Smooth muscle cell (in vitro differentiated cells): ENCODE measurements at regions not wholly inside any gene's neighbourhood (a gene's known extent, or its start where the extent isn't known, plus 50 kb on each side); places are given as distances from the start of the nearest gene placed in this dataset.

ENCODE experiments used
- DNase-seq: peaks from one replicate; lab custom pipeline; 2025; ENCODE audit not compliant: unreplicated experiment; lab: John Stamatoyannopoulos, UW
- H2AFZ ChIP-seq: fragments of 200-600 bp; sonication (generic); 2 replicates; pipeline ENCODE4 v1.6.0; 2016; ENCODE audit warnings: antibody characterized with exemption, low read depth, mild to moderate bottlenecking
- H3F3A ChIP-seq: fragments of 200-600 bp; sonication (generic); 2 replicates; pipeline ENCODE4 v1.6.0; 2017; ENCODE audit warnings: antibody characterized with exemption, low read depth
- H3K27ac ChIP-seq: fragments of 200-600 bp; sonication (generic); 2 replicates; pipeline ENCODE4 v1.5.1; 2016; ENCODE audit warnings: low read depth, mild to moderate bottlenecking
- H3K27me3 ChIP-seq: fragments of 200-600 bp; sonication (generic); 2 replicates; pipeline ENCODE4 v1.6.1; 2016; ENCODE audit warnings: low read depth, mild to moderate bottlenecking
- H3K36me3 ChIP-seq: fragments of 200-600 bp; sonication (generic); 2 replicates; pipeline ENCODE4 v1.5.1; 2016; ENCODE audit warnings: low read depth
- H3K4me1 ChIP-seq: fragments of 200-600 bp; sonication (generic); 2 replicates; pipeline ENCODE4 v1.5.1; 2016; ENCODE audit warnings: low read depth
- H3K4me2 ChIP-seq: fragments of 200-600 bp; sonication (generic); 2 replicates; pipeline ENCODE4 v1.6.0; 2016; ENCODE audit warnings: mild to moderate bottlenecking
- H3K4me3 ChIP-seq: fragments of 200-600 bp; sonication (generic); 2 replicates; pipeline ENCODE4 v1.5.1; 2016; ENCODE audit warnings: mild to moderate bottlenecking
- H3K79me2 ChIP-seq: fragments of 200-600 bp; sonication (generic); 2 replicates; pipeline ENCODE4 v1.6.0; 2016; ENCODE audit warnings: low read depth, mild to moderate bottlenecking
- H3K9ac ChIP-seq: fragments of 200-600 bp; sonication (generic); 2 replicates; pipeline ENCODE4 v1.6.0; 2016; ENCODE audit warnings: low read depth
- H3K9me3 ChIP-seq: fragments of 200-600 bp; sonication (generic); replicated peaks from 2 replicates; pipeline ENCODE4 v1.5.1; 2016; ENCODE audit warnings: low read depth
- H4K20me1 ChIP-seq: fragments of 200-600 bp; sonication (generic); 2 replicates; pipeline ENCODE4 v1.6.0; 2016; ENCODE audit warnings: low read depth
- WGBS: methylation state at CpG from one replicate; pipeline ENCODE4 v1.1.7; 2016; ENCODE audit warnings: low lambda C conversion rate; 5-methylcytosine and 5-hydroxymethylcytosine counted together
- TF ChIP-seq, protein P1 (sequence below): fragments of 200-600 bp; sonication (generic); IDR thresholded peaks from 2 replicates; pipeline ENCODE4 v1.5.1; 2017; ENCODE audit warnings: borderline replicate concordance, mild to moderate bottlenecking, antibody characterized with exemption; ENCODE audit not compliant: insufficient read depth, poor library complexity, severe bottlenecking

DNA sequence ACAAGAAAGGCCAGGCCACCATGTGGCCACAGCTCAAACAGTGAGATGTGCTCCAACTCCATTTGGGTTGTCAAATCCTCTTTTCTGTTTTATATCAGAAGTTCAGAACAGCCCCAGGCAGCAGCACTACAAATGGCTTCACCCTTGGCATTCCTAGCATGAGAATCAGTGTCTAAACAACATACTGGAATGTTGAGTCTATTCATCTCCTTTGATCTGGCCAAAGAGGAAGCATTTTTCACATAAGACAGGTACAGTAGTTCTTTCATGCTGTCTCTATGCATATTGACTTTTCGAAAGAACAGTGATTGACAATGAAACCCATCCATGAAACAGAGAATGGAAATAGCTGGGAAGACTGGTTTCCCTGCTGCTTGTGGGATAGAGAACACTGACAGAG, 289.5 kb downstream of the USP46 start:
- no peak for DNase-seq
- WGBS = 66% methylated on average over 1 of the region's 1 CpG
- no peaks in the 10 kb centered on the region for H4K20me1 ChIP-seq

DNA sequence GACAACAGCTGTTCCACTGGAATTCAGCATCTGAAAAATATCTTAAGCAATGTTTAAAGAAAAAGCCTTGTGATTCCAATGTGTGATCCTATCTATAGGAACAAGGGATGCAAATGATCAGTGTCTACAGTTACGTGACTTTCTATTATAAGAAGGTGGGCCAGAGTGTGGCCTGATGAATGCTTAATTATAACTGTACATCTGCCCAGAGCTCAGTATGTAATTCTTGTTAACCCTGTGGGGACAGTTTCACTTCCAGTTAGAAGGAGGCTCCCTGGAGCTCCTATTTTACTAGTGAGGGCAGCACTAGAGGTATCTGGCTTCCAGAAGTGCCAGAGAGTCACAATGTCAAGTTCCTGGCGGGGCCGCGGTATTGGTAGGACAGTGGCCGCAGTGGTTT, 288.5 kb downstream of the USP46 start:
- 96% methylated on average over 5 of the region's 5 CpGs for WGBS
- no peak overlapping the region for H3K4me2 ChIP-seq
- H3F3A ChIP-seq = no peaks in the 10 kb centered on the region
- TF ChIP-seq, protein P1, sequence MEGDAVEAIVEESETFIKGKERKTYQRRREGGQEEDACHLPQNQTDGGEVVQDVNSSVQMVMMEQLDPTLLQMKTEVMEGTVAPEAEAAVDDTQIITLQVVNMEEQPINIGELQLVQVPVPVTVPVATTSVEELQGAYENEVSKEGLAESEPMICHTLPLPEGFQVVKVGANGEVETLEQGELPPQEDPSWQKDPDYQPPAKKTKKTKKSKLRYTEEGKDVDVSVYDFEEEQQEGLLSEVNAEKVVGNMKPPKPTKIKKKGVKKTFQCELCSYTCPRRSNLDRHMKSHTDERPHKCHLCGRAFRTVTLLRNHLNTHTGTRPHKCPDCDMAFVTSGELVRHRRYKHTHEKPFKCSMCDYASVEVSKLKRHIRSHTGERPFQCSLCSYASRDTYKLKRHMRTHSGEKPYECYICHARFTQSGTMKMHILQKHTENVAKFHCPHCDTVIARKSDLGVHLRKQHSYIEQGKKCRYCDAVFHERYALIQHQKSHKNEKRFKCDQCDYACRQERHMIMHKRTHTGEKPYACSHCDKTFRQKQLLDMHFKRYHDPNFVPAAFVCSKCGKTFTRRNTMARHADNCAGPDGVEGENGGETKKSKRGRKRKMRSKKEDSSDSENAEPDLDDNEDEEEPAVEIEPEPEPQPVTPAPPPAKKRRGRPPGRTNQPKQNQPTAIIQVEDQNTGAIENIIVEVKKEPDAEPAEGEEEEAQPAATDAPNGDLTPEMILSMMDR = no peak
- H3K79me2 ChIP-seq = no peaks in the 10 kb centered on the region
- no peak overlapping the region for H3K4me3 ChIP-seq
- no peak for DNase-seq
- no peaks in the 10 kb centered on the region for H3K4me1 ChIP-seq
- no peaks in the 10 kb centered on the region for H3K36me3 ChIP-seq
- H4K20me1 ChIP-seq = no peaks in the 10 kb centered on the region
- no peak overlapping the region for H3K9ac ChIP-seq
- no peaks in the 10 kb centered on the region for H3K9me3 ChIP-seq
- H3K27ac ChIP-seq = no peak overlapping the region
- H2AFZ ChIP-seq = no peak overlapping the region
- no peaks in the 10 kb centered on the region for H3K27me3 ChIP-seq

More for the DNA sequence above, 289.5 kb downstream of the USP46 start:
- Histone ChIP-seq H3K79me2 (no peaks in the 10 kb centered on the region), H3K9ac (no peak overlapping the region), H3F3A (no peaks in the 10 kb centered on the region), H3K36me3 (no peaks in the 10 kb centered on the region), H3K27me3 (no peaks in the 10 kb centered on the region), H3K4me3 (no peak overlapping the region), H2AFZ (no peak overlapping the region), H3K27ac (no peak overlapping the region), H3K4me1 (no peaks in the 10 kb centered on the region), H3K9me3 (no peaks in the 10 kb centered on the region), H3K4me2 (no peak overlapping the region)
- TF ChIP-seq, protein P1 = no peak

DNA sequence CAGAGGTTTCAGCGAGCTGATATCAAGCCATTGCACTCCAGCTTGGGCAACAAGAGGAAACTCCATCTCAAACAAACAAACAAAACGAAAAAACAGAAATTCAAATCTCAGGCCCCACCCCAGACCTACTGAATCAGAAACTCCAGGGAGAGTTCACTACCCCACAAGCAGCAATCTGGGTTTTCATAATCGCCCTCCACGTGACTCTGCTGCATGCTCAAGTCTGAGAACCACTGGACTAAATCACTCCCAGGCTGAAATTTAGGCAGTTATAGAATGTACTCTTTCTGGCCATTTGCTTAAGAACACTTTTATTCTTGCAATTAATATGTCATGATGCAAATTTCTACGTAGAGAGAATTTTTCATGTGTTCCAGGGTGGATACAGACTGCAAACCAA, 287.3 kb downstream of the USP46 start:
- Histone ChIP-seq H3K4me1 (no peaks in the 10 kb centered on the region), H3K4me3 (no peak overlapping the region), H3K36me3 (no peaks in the 10 kb centered on the region), H3K27ac (no peak overlapping the region), H3K9ac (no peak overlapping the region), H4K20me1 (no peaks in the 10 kb centered on the region), H3K9me3 (no peaks in the 10 kb centered on the region), H3K4me2 (no peak overlapping the region), H3K27me3 (no peaks in the 10 kb centered on the region), H2AFZ (no peak overlapping the region), H3F3A (no peaks in the 10 kb centered on the region), H3K79me2 (no peaks in the 10 kb centered on the region)
- TF ChIP-seq, protein P1 = no peak
- no peak for DNase-seq
- WGBS = 92% methylated on average over 5 of the region's 5 CpGs

DNA sequence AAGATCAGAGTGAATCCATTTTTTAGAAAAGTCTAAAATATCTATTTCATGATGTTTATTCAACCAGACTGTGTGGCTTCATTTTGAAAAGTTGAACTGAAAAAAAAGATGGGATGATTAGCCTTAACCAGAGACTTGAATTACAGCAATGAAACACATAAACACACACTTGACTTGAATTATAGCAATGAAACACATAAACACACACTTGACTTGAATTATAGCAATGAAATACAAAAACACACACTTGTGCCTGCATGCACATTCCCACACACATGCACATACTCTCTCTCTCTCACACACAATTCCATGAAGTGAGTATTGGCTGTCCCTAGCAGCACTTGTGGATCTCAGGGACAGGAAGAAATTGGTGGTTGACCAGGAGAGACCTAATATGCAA, 286.8 kb downstream of the USP46 start:
- H3F3A ChIP-seq = no peaks in the 10 kb centered on the region

More for the DNA sequence above, 286.8 kb downstream of the USP46 start:
- Histone ChIP-seq H3K36me3 (no peaks in the 10 kb centered on the region), H3K9ac (no peak overlapping the region), H3K79me2 (no peaks in the 10 kb centered on the region), H3K4me1 (no peaks in the 10 kb centered on the region), H3K4me2 (no peak overlapping the region), H3K4me3 (no peak overlapping the region), H2AFZ (no peak overlapping the region), H3K9me3 (no peaks in the 10 kb centered on the region), H3K27me3 (no peaks in the 10 kb centered on the region), H3K27ac (no peak overlapping the region), H4K20me1 (no peaks in the 10 kb centered on the region)
- no peak for DNase-seq
- TF ChIP-seq, protein P1 = no peak
